DMS53 treated with DMSO at 0.1 percent for 48 hours (cell line): ENCODE measurements at regions not wholly inside any gene's neighbourhood (a gene's known extent, or its start where the extent isn't known, plus 50 kb on each side); places are given as distances from the start of the nearest gene placed in this dataset.
"Not testable (repeated sequence)": the region's sequence is repeated elsewhere in the genome, so short reads cannot be mapped to it uniquely, and the experiment has no call there.

Experiments used
- DNase-seq: peaks from one replicate; lab custom pipeline; 2025; ENCODE audit not compliant: unreplicated experiment; lab: John Stamatoyannopoulos, UW

DNA sequence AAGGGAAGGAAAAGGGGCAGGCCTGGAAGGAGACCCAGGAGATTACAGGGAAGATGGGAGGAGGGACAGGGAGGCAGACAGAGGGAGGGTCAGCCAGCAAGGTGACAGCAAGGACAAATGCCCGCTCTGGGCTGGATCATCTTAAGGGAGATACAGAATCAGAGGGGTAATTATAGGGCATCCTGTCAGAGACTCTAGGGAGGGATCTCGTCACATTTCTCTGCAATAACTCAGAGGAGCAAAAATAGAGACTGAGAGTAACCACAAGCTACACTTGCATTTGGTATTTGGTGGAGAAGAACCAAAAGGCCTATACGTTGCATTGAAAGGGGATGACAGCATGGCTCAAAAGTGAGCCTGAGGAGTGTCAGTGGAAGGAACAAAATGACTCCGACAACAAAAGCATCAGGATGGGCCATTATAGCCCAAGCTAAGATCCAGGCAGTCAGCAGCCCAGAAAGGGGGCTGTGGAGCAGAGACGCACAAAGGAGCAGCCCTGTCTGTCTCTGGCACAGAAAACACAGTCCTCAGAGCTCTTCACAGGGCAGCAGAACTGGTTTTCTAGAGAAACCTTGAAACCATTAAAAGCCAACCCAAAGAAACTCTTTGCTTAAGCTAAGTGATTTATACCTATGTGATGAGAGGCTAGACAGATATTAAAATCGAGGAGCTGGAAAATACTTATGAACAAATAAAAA, 430.2 kb upstream of the VSTM2A start:
- DNase-seq, result no peak

DNA sequence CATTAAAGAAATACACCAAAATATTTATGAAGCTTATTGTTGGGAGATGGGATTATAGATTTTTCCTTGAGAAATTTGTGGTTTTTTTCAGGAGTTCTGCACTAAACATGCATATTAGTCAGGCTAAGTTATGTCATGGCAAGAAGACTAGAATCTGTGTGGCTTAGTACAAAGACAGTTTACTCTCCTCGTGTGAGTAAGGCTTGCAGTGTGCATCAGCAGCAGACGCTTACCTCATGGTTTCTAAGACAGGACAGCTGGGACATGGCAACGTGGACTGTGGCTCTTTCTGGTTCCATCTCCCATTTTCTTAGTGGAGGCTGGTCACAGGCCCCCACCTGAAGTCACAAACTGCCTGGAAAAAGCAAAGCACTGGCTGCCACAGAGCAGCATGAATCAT, 429.6 kb upstream of the VSTM2A start:
- DNase-seq, result no peak

DNA sequence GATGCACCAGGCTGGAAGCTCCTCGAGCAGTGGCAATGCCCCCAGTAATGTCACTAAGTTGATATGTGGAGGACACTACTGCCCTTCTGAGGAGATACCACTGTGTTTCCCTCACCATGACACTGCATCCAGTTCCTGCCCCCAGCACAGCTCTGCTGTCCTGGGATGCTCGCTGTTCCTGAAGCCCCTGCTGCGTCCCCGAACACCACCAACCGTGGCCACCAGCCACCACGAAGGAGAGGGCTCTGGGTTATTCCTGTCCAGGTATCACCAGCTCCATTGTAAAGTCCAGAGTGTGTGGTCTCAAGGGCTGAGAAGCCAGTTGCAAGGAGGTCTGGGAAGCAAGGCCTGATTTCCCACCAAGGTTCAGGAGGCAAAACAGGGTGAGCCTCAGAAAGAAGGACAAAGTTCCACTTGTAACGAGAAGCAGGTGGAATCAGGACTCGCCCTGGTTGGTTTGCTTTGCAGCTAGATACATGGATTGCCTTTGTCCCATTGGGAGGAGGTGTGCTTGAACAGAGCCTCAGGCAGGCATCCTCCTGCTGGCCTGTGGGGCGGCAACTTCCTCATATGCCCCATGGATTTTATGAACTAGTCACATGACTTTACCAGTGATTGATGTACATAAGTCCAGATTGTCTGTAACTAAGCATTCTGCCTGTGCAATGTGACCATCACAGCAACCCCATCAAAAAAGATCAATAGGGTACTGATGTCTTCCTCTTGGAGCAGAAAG, 427.0 kb upstream of the VSTM2A start:
- no peak for DNase-seq

DNA sequence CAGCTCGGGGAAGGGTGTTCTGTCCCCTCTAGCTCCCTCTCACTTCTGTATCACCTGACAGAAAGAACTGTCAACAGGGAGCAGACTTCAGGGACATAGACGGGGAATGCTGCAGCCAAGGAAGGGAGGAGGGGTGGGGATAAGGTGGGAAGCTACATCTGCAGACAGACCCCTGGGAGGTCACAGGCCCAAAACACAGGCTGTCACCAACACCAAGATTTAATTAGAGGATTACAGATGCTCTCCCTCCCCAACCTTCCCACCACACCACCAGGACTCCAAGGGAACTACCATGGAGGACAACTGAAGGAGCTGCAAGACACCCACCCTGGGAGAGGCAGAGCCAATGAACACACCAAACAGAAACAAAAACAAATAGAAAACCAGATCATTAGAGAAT, 425.2 kb upstream of the VSTM2A start:
- DNase-seq, result no peak

DNA sequence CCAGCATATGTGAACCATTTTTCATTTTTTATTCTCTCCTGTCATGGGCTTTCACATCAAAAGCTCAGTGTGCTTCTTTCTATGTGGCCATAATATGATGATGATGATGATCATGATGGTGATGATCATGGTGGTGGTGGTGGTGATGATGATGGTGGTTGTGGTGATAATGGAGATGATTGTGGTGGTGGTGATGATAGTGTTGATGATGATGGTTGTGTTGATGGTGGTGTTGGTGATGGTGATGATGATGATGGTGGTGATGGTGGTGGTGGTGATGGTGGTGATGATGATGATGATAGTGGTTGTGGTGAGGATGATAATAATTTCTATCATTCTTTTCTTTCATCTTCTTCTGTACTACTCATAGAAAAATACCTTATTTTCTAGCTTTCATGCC, 413.1 kb upstream of the VSTM2A start:
- DNase-seq, result no peak

DNA sequence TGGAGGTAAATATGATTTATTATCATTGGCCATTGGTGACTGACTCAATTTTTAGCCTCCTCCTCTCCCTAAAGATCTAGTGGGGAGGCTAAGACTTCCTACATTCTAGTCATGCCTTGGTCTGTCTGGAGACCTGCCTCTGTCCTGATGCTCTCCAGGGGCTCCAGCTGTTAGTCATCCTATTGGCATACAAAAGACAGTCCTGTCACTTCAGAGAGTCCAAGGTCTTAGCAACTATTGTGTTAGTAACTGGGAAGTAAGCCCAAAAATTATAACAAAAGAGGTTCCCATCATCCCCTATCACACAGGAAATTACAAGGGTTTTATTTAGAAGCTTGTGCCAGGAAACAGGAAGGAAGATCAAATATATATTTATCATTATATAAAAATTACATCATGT, 400.6 kb upstream of the VSTM2A start:
- DNase-seq, result no peak

DNA sequence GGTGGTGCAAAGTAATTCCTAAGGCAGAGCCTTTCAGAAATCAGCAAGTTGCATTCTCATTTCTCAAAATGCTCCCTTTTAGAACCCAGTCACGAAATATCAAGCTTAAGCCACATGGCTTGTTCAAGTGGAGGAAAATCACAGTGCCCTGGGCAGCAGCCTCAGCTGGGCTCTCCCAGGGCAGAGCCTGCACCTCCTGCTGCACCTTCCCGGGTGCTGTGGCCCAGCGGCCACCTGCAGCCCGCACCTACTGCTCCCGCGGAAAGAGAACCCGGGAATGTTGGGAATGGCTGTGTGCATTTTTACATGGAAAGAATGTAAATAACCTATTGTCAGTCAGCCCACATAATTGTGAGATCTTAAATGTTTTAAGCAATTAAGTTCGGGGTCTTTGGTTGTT, 396.5 kb upstream of the VSTM2A start:
- no peak for DNase-seq

DNA sequence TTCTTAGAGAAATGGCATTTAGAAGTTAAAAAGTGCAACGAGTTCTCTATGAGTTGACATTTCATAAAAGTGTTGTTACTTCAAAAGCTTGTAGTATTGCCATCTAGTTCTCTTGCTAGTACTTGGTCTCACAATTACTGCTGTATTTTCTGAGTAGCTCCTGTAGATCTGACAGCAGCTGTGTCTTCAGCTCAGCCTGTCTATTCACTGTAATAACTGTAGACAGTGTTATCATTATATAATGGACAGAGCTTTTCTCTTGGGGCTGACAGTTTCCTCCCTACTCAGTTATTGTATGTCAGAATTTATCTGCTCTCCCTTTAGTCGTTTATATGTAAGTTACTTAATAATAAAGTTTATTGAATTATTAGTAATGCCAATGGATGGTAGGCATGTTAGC, 388.7 kb upstream of the VSTM2A start:
- DNase-seq, result no peak

DNA sequence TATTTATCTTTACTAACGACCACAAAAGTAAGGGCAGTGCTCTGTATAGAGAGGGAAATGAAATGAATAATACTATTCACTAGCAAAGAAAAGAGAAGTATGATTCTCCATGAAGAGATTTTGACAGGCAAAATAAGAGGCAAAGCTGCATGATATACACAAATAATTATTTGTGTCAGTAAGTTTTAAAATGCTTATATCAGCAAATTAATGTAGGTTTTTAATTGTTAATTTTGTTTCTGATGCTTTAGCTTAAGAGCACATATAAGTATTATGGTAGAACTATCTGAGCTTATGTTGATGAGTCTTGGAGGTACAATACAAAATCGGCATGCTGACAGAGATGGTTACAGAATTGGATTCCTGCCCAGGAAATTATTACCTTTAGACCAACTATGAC, 383.1 kb upstream of the VSTM2A start:
- no peak for DNase-seq

DNA sequence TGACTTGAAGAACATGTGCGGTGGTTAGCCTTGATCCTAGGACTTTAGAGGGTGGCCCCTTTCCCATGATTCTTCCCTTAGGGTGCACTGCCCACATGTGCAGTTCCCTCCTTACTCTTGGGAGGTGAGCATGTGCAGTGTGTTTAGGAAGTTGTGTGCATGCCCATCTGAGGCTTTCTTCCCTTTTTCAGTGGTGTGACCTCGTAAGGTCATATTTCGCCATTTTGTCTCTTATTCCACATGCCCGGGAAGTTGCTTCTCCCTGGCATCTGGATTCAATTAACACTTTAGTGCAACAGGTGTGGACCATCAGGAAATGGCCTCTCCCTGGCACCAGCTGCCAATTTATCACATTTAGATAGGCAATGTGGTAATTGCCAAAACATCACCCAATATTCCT, 380.6 kb upstream of the VSTM2A start:
- DNase-seq, result no peak

DNA sequence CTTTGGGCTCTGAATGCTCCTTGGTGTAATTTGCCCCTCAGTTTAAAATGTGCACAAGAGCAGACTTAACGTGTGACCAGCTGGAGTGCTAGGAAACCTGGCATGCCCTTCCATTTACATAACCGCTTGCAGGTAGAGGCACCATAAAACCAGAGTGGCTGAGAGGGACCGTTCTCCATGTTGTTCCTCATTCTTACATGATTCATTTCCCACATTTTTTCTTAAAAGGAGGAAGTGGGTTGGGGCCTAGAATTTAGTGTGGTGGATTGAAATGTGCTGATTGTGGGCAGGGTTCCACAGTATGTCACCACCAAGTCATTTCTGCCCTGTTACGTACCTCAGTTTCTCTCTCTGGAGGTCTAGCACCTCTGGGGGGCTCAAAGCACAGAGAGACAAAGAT, 375.8 kb upstream of the VSTM2A start:
- no peak for DNase-seq

DNA sequence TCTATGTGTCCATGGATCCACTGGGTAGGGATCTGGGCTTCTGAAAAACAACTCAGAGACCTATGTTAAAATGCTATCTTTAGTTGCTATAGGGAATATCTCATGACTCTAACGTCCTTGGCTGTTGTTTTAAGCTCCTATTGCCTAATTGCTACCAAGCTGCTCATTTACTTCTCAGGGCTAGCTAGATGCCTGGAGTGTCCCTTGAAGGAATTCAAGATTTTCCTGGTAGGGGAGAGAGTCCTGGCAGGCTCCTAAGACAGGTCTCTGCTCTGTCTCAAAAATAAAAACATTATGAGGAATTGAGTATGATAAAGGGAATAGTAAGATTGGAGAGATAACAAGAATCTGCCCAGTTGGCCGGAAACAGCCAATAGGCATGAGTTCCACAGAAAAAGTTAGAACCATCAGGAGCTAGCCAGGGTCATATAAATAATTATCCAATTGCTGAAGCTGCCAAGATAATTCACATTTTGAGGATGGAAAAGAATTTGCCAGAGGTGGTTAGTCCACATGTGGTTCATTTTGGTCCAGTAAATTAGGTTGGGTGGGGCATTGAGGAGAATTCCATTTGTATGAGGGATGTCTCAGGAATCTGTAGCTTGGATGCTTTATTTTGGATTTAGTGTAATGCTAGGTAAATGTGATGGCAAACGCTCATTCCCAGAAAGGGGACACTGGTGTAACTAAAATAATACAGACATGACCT, 362.7 kb upstream of the VSTM2A start:
- no peak for DNase-seq

DNA sequence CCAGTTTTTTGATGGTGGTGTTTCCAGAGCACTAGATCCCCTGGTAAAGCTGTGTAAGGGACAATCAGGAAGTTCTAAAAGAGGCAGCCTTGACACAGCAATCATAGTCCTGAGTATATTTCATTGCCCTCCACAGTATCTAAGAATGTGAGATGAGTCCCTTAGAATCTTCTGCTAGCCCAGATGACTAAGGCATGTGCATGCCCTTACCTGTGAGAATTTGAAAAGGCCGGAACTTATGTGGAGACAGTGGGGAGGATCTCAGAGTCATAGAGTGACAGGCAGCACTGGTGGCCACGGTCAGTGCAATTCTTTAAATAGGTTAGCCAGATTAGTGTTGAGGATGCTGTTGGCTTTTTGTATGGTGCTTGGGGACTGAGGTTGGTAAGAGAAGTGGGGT, 361.4 kb upstream of the VSTM2A start:
- DNase-seq, result no peak

DNA sequence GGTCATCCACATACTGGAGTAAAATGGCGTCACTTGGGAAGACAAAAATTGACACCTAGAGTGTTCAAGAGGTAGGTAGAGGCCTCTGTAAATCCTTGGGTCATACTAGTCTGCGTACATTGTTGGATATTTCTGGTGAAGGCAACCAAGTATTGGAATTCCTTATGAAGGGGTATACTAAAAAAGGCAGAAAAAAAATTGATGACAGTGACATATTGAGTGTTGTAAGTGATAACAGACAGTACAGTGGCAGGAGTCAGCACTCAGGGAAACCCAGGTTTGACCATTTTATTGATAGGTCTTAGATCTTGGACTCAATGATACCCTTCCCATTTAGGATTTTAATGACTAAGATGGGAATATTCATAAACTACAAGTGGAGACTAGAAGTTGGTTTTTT, 359.1 kb upstream of the VSTM2A start:
- DNase-seq, result no peak

DNA sequence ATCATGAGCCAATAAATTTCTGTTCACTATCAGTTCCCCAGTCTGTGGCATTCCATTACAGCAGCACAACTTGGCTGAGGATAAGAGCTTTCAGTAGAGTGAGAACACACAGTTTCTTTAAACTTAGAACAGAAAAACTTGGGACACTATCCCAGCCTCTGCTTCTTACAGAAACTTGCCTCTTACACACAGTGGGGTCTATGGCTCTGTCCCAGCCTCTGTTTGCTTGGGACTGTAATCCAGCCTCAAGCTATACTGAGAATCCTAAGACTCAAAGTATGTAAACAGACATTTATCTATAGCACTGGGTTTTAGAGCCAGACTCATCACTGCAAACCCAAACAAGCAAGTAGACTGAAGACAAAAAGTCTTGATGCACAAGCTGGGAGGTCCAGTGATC, 355.8 kb upstream of the VSTM2A start:
- DNase-seq, result no peak

DNA sequence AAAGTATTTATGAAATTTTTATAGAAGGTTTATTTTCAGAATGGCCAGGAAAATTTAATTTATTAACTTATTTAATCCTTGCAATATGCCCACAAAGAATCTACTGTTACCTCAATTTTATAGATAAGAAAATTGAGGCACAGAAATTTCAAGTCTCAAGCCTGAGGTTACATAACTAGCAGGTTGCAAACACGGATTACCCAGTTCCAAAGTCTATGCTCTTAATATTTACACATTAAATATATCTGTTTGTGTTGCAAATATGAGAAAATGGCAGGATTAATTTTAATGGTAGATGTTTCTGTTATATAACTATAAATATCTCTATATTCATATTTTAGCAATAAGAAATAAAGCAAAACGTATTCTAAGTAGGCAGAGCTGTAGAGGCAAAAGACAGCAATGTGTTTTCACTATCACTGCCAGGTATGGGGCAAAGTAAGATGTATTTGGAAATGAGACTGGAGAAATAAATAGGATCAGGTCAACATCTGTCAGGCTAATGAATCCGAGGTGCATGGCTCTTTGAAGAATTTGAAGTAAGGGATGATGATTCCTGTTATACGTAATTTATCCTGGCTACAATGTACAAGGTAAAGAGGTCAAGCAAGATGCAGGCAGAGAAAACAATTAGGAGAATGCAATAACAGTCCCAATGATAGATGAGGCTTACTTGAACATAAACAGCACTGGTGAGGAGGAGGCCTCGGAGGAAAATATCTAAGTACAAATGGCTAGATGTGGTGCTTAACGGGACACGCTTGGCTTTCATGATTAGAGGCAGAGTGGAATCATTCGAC, 354.1 kb upstream of the VSTM2A start:
- no peak for DNase-seq

DNA sequence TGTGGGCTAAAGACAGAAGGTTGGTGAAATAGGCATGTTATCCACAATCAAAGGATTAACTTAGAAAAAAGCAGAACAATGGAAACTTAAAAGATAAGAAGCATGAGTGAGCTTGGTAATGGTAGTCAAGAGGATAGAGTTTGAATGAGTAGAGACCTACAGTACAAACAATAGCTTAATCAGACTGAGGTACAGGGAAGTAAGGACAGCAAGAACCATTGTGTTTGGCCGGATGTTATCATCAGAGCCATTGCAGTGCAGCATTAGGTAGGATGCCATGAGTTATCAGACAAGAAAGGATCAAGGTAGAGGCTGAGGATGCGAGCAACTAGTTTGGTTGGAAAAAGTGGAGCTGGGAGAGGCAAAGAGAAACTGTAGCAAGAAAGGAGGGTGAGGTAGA, 353.3 kb upstream of the VSTM2A start:
- DNase-seq, result no peak

DNA sequence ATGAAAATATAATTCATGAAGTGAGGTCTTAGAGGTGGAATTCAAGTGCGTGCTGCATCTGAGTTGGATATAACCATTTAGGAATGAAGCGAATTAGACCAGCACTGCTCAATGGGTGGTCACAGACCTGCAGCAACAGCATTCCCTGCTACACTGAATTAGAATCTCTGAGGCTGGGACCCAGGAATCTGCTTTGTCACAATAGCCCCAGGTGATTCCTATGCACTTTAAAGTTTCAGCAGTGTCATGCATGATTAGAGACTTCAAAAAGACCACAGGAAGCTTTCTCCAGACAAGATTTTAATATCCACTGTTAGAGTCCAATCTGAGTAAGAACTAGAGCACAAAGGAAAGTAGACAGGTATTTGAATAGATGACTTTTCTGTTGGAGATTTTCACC, 352.8 kb upstream of the VSTM2A start:
- DNase-seq, result no peak

DNA sequence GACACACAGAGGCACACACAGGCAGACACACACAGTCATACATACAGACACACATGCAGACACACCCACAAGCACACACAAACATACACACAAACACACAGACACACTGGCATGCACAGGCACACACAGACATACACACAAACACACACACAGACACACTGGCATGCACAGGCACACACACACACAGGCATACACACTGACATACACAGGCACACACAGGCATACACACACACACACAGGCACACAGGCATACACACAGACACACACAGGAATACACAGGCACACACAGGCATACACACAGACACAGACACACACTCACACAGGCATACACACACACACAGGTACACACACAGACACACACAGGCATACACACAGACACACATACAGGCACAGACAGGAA, 340.7 kb upstream of the VSTM2A start:
- no peak for DNase-seq

DNA sequence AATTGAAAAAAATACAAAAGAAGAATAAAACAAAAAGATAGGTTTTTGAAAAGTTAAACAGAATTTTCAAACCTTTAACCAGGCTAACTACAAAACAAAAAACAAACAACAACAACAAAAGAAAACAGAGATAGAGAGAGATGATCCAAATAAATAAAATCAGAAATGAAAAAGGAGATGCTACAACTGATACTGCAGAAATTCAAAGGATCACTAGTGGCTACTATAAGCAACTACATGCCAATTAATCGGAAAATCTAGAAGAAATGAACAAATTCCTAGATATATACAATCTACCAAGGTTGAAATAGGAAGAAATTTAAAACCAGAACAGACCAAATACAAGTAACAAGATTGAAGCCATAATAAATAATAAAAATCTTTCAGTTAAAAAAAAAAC, 326.8 kb upstream of the VSTM2A start:
- no peak for DNase-seq

DNA sequence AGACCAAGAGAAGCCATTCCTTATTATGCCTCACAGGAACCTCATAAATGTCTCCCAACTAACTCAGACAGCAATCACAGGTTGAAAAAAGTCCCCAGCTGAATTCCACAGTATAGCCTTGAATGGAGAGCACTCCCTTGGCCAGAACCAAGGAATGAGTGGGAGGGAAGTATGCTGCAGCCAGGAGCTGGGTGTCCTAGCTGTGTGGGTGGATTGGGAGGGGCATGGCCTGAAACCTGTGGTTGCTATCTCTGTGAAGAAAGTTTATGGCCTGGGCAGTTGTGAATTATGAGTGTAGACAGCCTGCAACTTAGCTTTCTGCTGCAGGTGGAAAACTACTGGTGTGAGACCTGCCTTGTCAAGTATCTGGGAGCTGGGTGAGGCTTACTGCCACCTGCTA, 316.1 kb upstream of the VSTM2A start:
- DNase-seq, result not testable (repeated sequence)

DNA sequence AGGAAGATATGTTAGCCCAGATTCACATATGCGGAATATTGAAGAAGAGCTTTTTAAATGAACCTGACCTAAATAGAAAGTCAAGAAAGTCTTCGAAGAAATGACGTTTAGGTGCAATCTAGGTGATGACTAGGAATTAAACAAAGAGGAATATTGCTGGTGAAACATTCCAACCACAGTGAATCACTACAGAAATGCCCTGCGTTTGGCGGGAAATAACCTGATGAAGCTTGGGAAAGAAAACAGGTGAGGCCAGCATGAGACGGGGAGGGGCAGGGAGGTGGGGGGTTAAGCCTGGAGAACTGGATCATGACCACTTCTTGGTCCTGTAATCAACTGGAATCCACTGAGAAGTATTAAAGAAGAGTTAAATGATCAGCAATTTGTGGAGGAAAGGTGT, 299.4 kb upstream of the VSTM2A start:
- DNase-seq, result no peak
